Forelimb muscle (tissue), 1 donor: ENCODE measurements at regions not wholly inside any gene's neighbourhood (a gene's known extent, or its start where the extent isn't known, plus 50 kb on each side); places are given as distances from the start of the nearest gene placed in this dataset.
"Not testable (repeated sequence)": the region's sequence is repeated elsewhere in the genome, so short reads cannot be mapped to it uniquely, and the experiment has no call there.

Source experiments
- DNase-seq: peaks from one replicate; pipeline ENCODE4 v3.0.0-alpha.2; 2013; ENCODE audit warnings: low read depth

- DNase-seq, result no peak
These were observed 111.0 kb downstream of the FAM53A start for GRCh38 chr4:1572964-1573720.

- DNase-seq, result no peak
These were observed 111.6 kb downstream of the FAM53A start for GRCh38 chr4:1572521-1572920.

DNA sequence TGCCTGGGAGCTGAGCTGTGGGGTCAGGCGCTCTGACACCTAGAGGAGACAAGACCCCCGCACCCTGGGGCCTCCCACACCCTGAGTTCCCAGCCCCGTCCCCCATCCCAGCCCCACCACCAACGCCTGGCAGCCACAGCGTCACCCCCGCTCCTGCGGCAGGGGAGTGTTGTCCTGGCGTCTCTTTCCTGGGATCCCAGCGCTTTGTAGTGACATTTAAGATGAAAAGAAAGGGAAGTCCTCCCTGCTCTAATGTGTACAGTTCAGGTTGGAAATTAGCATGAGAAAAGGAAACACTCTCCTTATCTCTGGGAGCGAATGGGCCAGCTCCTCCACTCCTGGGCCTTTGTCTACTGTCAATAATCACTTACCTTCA lies 112.1 kb downstream of the FAM53A start:
- DNase-seq, result no peak

DNA sequence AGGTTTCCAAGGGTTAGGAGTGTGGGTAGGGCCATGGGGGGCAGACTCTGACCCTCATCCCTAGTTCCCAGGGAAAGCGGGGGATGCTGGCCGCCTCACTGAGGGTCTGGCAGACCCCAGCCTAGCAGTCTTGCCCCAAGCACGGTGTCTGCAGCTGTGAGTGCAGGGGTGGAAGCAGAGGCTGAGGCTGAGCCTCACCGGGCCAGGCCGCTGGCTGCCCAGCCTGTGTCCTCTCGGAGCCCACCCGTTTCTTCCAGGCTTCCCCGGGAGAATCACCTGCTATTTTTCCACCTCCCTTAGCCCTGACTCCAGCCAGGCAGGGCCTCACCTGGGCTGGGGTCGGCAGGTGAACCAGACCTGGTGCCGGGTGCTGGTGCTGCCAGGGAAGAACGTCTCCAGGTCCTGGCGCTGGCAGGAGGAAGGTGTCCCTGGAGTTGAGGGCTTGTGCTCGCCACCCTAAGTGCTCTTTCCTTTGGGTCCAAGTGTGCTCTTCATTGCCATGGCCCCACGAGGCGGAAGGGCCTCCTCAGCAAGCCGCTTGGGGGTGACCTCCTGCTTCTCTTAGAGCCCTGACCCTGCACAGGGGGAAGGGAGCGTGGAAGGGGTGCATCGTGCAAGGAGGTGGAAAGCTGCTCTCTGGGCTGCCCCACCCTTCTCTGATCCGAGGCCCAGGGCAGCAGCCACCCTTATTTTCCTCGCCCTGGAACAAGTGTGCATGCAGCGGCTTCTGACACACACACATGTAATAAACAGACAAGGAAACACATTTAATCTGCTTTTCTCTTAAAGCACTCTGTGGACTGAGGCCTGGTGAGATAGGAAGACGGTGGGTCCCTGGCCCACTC lies 112.7 kb downstream of the FAM53A start:
- DNase-seq, result no peak

- no peak for DNase-seq
These were observed 113.6 kb downstream of the FAM53A start for GRCh38 chr4:1570291-1571164.

- DNase-seq, result no peak
These were observed 114.5 kb downstream of the FAM53A start for GRCh38 chr4:1569461-1570151.

DNA sequence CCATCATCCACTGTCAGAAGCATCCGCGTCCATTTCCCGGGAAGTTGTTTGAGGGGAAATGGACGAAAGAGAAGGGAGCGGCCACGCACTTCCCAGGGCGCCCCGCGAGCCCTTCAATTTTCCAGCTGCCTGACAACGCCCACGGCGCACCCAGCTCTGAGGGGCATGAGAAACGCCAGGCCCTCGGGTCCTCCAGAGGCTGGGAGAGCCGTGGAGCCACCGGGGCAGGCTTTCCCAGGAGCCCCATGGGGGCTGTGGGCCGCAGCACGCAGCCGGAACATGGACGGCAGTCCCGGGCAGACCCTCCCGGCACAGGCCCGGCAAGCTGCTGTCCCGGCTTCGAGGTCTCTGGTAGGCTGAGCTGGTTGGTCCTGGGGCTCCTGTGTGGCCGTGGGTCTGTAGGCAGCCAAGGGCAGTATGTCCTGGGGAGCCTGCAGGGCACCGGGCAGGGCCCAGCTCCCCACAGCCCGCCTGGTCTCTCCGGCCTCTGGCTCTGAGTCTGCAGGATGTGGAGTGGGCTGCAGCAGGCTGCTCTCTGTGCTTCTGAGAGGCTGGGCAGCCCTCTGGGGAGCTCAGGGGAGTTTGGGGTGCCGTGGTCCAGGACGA lies 115.2 kb downstream of the FAM53A start:
- DNase-seq, result no peak

- DNase-seq, result no peak
These were observed 116.1 kb downstream of the FAM53A start for GRCh38 chr4:1567808-1568581.

GRCh38 chr4:1567519-1567807 lies 116.7 kb downstream of the FAM53A start:
- DNase-seq, result no peak

DNA sequence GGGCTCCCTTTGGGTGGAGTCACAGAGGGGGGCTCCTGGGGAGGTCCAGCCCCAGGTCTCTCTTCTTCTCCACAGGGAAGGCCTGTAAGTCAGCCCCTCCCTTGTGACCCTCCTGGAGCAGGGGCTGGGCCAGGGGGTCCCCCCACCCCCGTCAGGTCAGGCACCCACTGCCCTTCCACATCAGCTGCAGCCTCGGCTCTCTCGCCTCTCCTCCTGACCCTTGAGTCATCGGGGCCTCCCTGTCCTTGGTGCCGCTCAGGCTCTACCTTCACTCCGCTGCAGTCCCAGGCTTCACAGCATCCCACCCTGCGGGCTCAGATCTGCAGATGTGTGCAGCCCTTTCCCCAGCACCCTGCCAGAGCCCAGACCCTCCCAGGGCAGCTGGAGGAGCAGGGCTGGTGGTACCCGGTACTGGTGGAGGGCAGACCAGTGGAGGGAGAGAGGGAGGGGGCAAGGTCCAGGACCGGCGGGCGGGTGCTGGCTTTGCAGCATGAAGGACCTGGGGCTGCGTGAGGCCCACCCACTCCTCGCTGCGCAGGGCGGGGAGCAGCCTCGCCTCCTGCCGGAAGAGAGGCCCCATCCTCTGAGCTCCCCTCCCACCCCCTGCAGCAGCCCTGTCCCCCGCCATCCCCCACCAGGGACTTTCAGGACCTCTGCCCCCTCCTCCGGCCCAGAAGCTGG lies 117.1 kb downstream of the FAM53A start:
- DNase-seq, result no peak

- DNase-seq, result not testable (repeated sequence)
These were observed 117.7 kb downstream of the FAM53A start for GRCh38 chr4:1566301-1566837.

DNA sequence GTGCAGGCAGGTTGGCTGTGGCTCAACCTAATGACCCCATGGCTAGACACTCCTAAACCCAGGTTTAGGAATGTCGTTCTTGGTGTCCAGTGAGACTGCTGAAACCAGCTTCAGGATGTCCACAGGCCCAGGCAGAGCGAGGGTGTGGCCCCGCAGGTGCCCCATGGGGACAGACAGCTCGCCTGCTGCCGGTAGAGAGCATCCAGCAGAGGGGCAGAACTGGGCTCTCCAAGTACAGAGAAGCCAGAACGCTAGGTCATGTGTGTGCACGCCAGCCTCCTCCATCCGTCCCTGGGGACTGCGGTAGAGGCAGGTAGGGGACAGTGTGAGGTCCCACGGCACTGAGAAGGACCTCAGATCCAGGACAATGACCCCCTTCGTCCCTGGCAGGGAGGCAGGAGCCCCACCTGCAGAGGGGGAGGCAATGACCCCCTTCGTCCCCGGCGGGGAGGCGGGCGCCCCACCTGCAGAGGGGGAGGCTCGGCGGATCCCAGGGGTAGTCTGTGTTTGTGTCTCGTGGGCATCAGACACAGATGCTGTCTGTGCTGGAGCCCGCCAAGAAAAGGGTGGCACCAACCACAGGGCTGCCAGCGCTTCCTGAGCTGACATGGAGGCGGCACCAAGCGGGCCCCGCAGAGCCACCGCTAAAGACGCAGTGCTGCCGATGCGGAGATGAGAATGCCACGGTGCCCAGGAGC lies 118.4 kb downstream of the FAM53A start:
- no peak for DNase-seq

DNA sequence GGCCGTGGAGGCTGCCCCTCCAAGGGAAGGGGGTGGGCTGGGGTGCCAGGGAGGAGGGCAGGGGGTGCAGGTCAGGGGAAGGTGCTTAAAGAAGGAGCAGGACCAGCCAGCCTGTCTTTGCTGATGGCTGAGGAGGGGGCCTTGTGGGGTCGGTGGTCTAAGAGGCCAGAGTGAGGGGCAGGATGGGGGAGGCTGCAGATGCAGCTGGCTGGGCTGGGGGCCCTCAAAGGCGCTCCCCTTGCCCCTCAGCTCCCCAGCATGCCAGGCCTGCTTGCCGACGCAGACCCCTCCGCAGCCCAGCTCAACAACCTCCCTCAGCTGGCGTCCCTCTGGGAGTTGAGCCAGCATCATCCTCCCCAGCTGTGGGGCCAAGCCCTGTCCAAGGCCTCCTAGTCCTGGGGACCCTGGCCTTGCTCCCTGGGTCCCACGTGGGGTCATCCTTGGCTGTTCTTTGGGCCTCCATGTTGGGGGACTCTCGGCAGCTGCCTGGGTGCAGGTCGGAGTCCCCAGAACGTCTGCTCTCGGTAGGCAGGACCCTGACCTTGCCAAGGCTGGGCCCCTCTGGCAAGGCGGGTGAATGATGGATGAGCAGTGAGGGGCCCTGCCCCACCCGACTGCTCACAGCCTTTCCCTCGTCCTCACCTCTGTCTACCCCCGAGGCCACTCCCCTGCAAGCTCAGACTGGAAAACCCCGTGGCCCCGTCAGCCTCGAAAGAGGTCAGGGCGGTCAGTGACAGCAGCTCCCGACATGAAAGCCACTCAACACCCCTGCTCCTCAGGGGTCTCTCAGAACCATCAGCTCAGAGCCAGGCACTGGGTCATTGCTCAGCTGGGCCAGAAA lies 119.4 kb downstream of the FAM53A start:
- DNase-seq, result no peak

DNA sequence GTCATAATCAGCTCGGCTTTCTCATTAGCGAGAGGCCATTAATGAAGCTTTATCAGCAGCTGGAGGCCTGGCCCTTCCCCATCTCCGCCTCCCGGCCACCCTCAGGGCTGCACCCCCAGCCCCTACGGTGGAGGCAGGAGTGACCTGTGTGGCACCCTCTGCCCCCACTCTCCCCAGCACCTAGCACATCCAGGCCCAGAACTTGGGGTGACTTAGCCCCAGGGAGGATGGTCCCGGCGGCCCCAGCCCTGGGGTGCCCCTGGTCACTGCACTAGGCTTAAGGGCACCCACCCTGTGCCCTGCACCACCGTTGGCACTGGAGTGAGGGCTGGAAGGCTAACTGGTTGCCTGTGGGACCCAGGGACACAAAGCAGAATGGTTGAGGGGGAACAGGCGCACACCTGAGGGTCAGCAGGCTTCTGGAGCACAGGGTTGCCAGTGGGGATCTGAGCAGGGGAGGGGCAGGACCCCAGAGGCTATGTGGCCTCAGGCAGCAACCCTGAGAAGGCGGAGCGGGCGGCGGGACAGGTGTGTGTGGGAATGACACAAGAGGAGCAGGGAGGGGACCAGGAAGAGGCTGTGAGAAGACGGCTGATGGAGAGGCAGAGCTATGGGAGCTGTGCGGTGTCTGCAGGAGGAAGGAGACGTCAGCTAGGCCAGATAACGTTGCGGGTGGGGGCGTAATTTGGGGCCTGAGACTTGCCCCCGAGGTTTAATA lies 120.2 kb downstream of the FAM53A start:
- DNase-seq, result no peak

DNA sequence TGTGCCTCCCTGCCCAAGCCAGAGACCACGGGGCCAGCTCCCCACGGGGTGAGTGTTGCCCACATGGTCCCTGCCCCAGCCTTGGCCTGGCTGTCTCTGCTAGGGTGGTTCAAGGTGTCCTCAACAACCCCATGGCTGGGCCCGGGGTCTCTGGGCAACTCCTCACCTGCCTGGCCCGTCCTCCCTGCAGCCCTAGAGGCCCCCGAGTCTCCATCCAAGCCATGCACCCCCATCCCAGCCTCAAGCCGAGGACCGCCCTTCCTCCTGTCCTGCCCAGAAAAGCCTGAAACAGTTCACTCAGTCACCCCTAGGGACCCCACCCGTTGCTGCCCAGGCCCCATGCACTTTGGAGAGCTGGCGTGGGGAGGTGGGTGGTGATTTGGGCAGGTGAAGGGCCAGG lies 120.9 kb downstream of the FAM53A start:
- no peak for DNase-seq

GRCh38 chr4:1562771-1563170 lies 121.3 kb downstream of the FAM53A start:
- no peak for DNase-seq

- DNase-seq, result no peak
These were observed 121.7 kb downstream of the FAM53A start for GRCh38 chr4:1562371-1562770.
